ENCODE measurements at regions not wholly inside any gene's neighbourhood (a gene's known extent, or its start where the extent isn't known, plus 50 kb on each side); places are given as distances from the start of the nearest gene placed in this dataset.

DNA sequence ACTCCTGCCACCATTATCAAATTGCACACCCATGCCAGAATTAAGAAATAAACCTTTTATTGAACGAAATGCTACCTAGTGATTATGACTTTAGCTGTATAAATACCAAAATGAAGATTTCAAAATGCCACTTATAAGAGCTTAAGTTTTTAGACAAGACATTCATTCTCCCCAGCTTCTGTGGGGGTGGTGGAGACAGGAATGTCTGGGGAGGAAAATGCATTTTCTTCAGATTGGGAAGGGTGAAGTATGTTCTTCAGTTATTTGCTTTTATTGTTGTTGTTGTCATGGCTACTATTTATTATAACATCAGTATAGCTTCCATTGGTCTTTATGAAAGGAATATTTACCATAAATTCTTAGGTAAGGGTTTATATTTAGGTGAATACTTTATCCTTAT, 132.7 kb upstream of the GMNC start:
- TF ChIP-seq, protein P1, sequence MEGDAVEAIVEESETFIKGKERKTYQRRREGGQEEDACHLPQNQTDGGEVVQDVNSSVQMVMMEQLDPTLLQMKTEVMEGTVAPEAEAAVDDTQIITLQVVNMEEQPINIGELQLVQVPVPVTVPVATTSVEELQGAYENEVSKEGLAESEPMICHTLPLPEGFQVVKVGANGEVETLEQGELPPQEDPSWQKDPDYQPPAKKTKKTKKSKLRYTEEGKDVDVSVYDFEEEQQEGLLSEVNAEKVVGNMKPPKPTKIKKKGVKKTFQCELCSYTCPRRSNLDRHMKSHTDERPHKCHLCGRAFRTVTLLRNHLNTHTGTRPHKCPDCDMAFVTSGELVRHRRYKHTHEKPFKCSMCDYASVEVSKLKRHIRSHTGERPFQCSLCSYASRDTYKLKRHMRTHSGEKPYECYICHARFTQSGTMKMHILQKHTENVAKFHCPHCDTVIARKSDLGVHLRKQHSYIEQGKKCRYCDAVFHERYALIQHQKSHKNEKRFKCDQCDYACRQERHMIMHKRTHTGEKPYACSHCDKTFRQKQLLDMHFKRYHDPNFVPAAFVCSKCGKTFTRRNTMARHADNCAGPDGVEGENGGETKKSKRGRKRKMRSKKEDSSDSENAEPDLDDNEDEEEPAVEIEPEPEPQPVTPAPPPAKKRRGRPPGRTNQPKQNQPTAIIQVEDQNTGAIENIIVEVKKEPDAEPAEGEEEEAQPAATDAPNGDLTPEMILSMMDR (IDR thresholded peaks at IDR 0.05; ENCODE audit: borderline replicate concordance, insufficient read depth, low read depth, low read length), result no peak
- no peak overlapping the region for H3K4me3 ChIP-seq (ENCODE audit: low read depth, low read length)

DNA sequence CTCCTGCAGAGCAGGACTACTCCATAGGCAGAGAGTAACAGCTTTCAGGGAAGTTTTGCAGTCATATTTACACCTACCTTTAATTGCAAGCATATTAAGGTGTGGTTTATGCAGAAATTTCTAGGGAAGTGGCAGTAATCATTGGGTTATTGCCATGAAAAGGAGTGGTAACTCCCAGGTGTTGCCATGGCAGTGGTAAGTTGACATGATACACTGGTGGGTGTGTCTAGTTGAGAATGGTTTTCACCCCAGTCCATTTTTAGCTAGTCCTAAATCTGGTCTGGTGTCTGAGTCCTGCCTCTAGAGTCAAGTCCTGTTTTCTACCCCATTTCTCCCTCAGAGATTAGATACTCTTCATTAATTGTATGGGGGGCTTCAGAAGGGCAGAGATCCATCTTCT, 128.4 kb upstream of the GMNC start:
- H3K4me3 ChIP-seq (ENCODE audit: low read depth, low read length), result no peak overlapping the region
- TF ChIP-seq, protein P1 (IDR thresholded peaks at IDR 0.05; ENCODE audit: borderline replicate concordance, insufficient read depth, low read depth, low read length), result no peak

DNA sequence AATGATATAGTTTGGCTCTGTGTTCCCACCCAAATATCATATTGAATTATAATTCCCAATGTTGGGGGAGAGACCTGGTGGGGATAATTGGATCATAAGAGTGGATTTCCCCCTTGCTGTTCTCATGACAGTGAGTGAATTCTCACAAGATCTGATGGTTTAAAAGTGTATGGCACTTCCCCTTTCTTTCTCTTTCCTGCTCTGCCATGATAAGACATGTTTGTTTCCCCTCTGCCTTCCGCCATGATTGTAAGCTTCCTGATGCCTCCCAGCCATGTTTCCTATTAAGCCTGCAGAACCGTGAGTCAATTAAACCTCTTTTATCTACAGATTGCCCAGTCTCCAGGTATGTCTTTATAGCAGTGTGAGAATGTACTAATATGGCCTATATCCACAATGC, 126.7 kb upstream of the GMNC start:
- no peak overlapping the region for H3K4me3 ChIP-seq (ENCODE audit: low read depth, low read length)
- TF ChIP-seq, protein P1 (IDR thresholded peaks at IDR 0.05; ENCODE audit: borderline replicate concordance, insufficient read depth, low read depth, low read length), result no peak

DNA sequence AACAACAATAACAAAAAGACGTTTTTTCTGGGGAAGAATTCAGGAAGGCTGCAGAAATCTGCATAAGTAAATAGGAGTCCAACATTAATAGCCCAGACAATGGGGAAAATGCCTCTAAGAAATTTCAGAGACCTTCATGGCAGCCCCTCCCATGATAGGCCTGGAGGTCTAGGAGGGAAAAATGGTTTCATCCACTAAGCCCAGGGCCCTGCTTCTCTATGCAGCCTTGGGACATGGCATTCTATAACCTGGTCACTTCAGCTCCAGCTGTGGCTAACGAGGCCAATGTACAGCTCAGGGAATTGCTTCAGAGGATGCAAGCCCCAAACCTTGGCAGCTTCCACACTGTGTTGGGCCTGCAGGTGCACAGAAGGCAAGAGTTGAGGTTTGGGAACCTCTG, 125.6 kb upstream of the GMNC start:
- TF ChIP-seq, protein P1 (IDR thresholded peaks at IDR 0.05; ENCODE audit: borderline replicate concordance, insufficient read depth, low read depth, low read length), result no peak
- no peak overlapping the region for H3K4me3 ChIP-seq (ENCODE audit: low read depth, low read length)

DNA sequence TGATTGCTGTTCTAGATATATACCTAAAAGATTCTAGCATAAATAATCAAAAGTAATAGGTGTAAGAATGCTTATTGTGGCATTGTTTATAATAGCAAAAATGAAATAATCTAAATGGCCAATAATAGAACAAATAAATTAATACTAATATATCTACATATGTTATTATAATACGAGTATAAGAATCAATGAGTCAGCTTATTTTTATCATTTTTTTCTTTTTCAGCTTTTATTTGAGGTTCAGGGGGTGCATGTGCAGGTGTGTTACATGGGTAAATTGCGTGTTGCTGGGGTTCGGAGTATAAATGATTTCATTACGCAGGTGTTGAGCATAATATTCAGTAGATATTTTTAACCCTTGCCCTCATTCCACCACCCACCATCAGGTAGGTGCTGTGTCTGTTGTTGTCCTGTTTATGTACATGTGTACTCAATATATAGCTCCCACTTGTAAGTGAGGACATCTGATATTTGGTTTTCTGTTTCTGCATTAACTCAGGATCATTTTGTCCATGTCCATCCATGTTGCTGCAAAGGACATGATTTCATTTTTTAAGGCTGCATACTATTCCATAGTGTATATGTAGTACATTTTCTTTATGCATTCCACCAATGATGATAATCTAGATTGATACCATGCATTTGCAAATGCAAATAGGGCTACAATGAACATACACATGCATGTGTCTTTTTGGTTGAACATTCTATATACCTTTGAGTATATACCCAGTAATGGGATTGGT, 122.2 kb upstream of the GMNC start:
- TF ChIP-seq, protein P1 (IDR thresholded peaks at IDR 0.05; ENCODE audit: borderline replicate concordance, insufficient read depth, low read depth, low read length), result no peak
- no peak overlapping the region for H3K4me3 ChIP-seq (ENCODE audit: low read depth, low read length)

DNA sequence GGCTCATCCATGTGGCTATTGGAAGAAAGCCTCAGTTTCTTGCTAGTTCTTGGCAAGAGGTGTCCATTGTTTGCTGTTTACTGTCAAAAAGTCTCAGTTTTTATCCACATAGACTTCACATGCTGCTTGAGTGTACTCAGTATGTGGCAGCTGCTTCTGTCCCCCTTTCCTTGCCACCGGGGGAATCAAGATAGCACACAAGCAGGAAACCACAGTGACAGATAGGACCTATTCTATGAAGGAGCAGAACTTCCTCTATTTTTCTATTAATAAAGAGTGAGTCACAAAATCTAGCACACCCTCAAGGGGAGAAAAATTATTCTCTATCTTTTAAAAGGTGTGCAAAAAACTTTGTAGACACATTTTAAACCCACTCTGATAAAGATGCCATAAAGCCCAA, 121.4 kb upstream of the GMNC start:
- H3K4me3 ChIP-seq (ENCODE audit: low read depth, low read length), result no peak overlapping the region
- TF ChIP-seq, protein P1 (IDR thresholded peaks at IDR 0.05; ENCODE audit: borderline replicate concordance, insufficient read depth, low read depth, low read length), result no peak

DNA sequence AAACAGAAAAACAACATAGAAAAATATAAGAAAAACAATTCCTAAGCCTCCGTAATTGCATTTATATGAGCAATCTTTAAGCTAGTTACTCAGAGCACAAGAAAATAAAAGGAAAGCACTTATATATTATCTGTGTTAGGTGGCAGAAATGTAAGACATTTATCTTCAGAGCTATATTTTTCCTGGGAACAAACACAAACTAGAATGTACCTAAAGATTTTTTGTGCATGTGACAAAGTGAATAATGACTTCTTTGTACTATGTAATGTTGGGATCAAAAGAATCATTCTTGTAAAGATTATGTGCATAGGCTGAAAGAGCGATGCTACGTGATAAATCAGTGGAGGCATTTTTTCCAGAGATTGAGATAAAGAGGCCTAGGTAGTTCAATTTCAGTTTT, 111.3 kb upstream of the GMNC start:
- no peak overlapping the region for H3K4me3 ChIP-seq (ENCODE audit: low read depth, low read length)
- TF ChIP-seq, protein P1 (IDR thresholded peaks at IDR 0.05; ENCODE audit: borderline replicate concordance, insufficient read depth, low read depth, low read length), result no peak
